HCT116 (cell line): ENCODE measurements at regions not wholly inside any gene's neighbourhood (a gene's known extent, or its start where the extent isn't known, plus 50 kb on each side); places are given as distances from the start of the nearest gene placed in this dataset.

ENCODE experiments used
- ATAC-seq: fragments of 200-7000 bp; cut with Tn5 transposase; 2 replicates; pipeline ENCODE4 v1.9.1; 2020; ENCODE audit warnings: mild to moderate bottlenecking, moderate library complexity
- BruUV-seq: library from RNA; stranded (reverse); fragments of 400-500 nt; replicated peaks from 2 replicates; lab custom pipeline; 2021; lab: Mats Ljungman, UMichigan
- CTCF ChIA-PET: fragments of 300-600 bp; sonication (Branson Sonifier 250); formaldehyde crosslinking; loops from one replicate; lab custom pipeline; 2021; ENCODE audit warnings: antibody characterized with exemption; lab: Charles Lee
- POLR2A ChIA-PET: fragments of 300-600, 350-600 bp; sonication (Branson Sonifier 250); formaldehyde crosslinking; loops from one replicate; lab custom pipeline; 2021; ENCODE audit warnings: antibody characterized with exemption; lab: Charles Lee
- RAD21 ChIA-PET, 2 experiments: fragments of 300-600 bp; sonication (Branson Sonifier 250); formaldehyde crosslinking; loops; one replicate each; lab custom pipeline; 2023; ENCODE audit warnings: low total read pairs in 2 of 2; ENCODE audit not compliant: uncharacterized antibody in 2 of 2, unreplicated experiment in 2 of 2, low non-redundant PET in 1 of 2; lab: Charles Lee
- DNase-seq: peaks from one replicate; pipeline ENCODE4 v3.0.0-alpha.2; 2010; ENCODE audit warnings: low read depth, low spot score
- H2AFZ ChIP-seq: fragments of 200-600 bp; shearing (Covaris generic), sonication (generic); 2 replicates; pipeline ENCODE4 v1.6.1; 2017; ENCODE audit warnings: low read depth, mixed run types, mixed read lengths, antibody characterized with exemption, low read length; ENCODE audit not compliant: poor library complexity, severe bottlenecking
- H3K27ac ChIP-seq: 2 replicates; pipeline ENCODE4 v1.5.1; 2012; ENCODE audit warnings: low read depth, low read length
- H3K27me3 ChIP-seq: fragments of 200-600 bp; sonication (generic); 2 replicates; pipeline ENCODE4 v1.6.1; 2016; ENCODE audit warnings: mixed run types, low read length, mixed read lengths; ENCODE audit not compliant: insufficient read depth
- H3K36me3 ChIP-seq, 2 experiments: fragments of 200-500 bp in 1 of 2; fragments of 200-600 bp in 1 of 2; sonication (Bioruptor generic) in 1 of 2; sonication (generic) in 1 of 2; 2 replicates each; pipeline versions ENCODE4 v1.5.1 to v1.6.1; 2014 to 2016; ENCODE audit warnings: low read length in 2 of 2, inconsistent platforms in 1 of 2, mixed read lengths in 1 of 2, mixed run types in 1 of 2; ENCODE audit not compliant: insufficient read depth in 2 of 2, control insufficient read depth in 1 of 2
- H3K4me1 ChIP-seq, 2 experiments: fragments of 200-600 bp in 1 of 2; sonication (generic) in 1 of 2; 2 replicates each; pipeline versions ENCODE4 v1.5.1 to v1.6.1; 2012 to 2017; ENCODE audit warnings: low read length in 2 of 2, inconsistent platforms in 1 of 2, mild to moderate bottlenecking in 1 of 2, mixed read lengths in 1 of 2, mixed run types in 1 of 2, moderate library complexity in 1 of 2; ENCODE audit not compliant: insufficient read depth in 2 of 2, control insufficient read depth in 1 of 2
- H3K4me2 ChIP-seq: fragments of 200-600 bp; sonication (generic); 2 replicates; pipeline ENCODE4 v1.6.1; 2017; ENCODE audit warnings: mixed run types, low read length, mixed read lengths
- H3K4me3 ChIP-seq, 2 experiments: fragments of 200-600 bp in 1 of 2; sonication (generic) in 1 of 2; replicated peaks in 1 of 2; 2 replicates each; pipeline ENCODE4 v1.5.1; 2011 to 2016; ENCODE audit warnings: low read length in 2 of 2, control low read depth in 1 of 2, low read depth in 1 of 2, mild to moderate bottlenecking in 1 of 2, mixed read lengths in 1 of 2, mixed run types in 1 of 2
- H3K79me2 ChIP-seq: fragments of 200-600 bp; sonication (generic); 2 replicates; pipeline ENCODE4 v1.6.1; 2017; ENCODE audit warnings: mild to moderate bottlenecking, mixed run types, low read length, moderate library complexity, mixed read lengths; ENCODE audit not compliant: insufficient read depth
- H3K9ac ChIP-seq: fragments of 200-600 bp; sonication (generic); 2 replicates; pipeline ENCODE4 v1.6.1; 2016; ENCODE audit warnings: low read length, mixed read lengths
- H3K9me2 ChIP-seq: fragments of 200-600 bp; sonication (generic), shearing (Covaris generic); 2 replicates; pipeline ENCODE4 v1.6.1; 2017; ENCODE audit warnings: mixed run types, mild to moderate bottlenecking, moderate library complexity; ENCODE audit not compliant: insufficient read depth
- H3K9me3 ChIP-seq, 2 experiments: fragments of 200-500 bp in 1 of 2; fragments of 200-600 bp in 1 of 2; sonication (Bioruptor generic) in 1 of 2; sonication (generic) in 1 of 2; 2 replicates each; pipeline ENCODE4 v1.6.1; 2014 to 2017; ENCODE audit warnings: low read length in 2 of 2, mixed read lengths in 2 of 2, inconsistent platforms in 1 of 2, low read depth in 1 of 2, mild to moderate bottlenecking in 1 of 2, mixed run types in 1 of 2, moderate library complexity in 1 of 2; ENCODE audit not compliant: control insufficient read depth in 1 of 2, insufficient read depth in 1 of 2
- H4K20me1 ChIP-seq: fragments of 200-600 bp; sonication (generic), shearing (Covaris generic); 2 replicates; pipeline ENCODE4 v1.6.1; 2017; ENCODE audit warnings: mixed run types, mild to moderate bottlenecking, moderate library complexity; ENCODE audit not compliant: insufficient read depth
- CEBPB ChIP-seq: IDR thresholded peaks from 2 replicates; pipeline ENCODE4 v1.6.1; 2012; ENCODE audit warnings: low read depth
- EGR1 ChIP-seq: IDR thresholded peaks from 2 replicates; pipeline ENCODE4 v1.6.1; 2012; ENCODE audit warnings: low read depth
- ELF1 ChIP-seq: IDR thresholded peaks from 2 replicates; pipeline ENCODE4 v1.6.1; 2012; ENCODE audit warnings: low read depth, borderline replicate concordance
- EZH2phosphoT487 ChIP-seq: fragments of 200-600 bp; IDR thresholded peaks from 2 replicates; pipeline ENCODE4 v1.6.1; 2018; ENCODE audit warnings: antibody characterized with exemption, borderline replicate concordance
- FOSL1 ChIP-seq: IDR thresholded peaks from 2 replicates; pipeline ENCODE4 v1.6.1; 2012; ENCODE audit warnings: low read depth
- JUND ChIP-seq: IDR thresholded peaks from 2 replicates; pipeline ENCODE4 v1.6.1; 2012
- POLR2AphosphoS5 ChIP-seq: IDR thresholded peaks from 2 replicates; pipeline ENCODE4 v1.6.1; 2011; ENCODE audit warnings: mild to moderate bottlenecking, low read depth, low read length, moderate library complexity
- RAD21 ChIP-seq: IDR thresholded peaks from 2 replicates; pipeline ENCODE4 v1.6.1; 2012; ENCODE audit warnings: low read depth, mild to moderate bottlenecking
- SP1 ChIP-seq: IDR thresholded peaks from 2 replicates; pipeline ENCODE4 v1.6.1; 2012; ENCODE audit warnings: low read depth
- TCF7L2 ChIP-seq: IDR thresholded peaks from 2 replicates; pipeline ENCODE4 v1.7.0; 2011; ENCODE audit warnings: borderline replicate concordance, inconsistent platforms; ENCODE audit not compliant: insufficient read depth, insufficient read length; ENCODE audit errors: extremely low read depth
- YY1 ChIP-seq: IDR thresholded peaks from 2 replicates; pipeline ENCODE4 v1.6.1; 2011; ENCODE audit warnings: low read length, low read depth, moderate library complexity, mild to moderate bottlenecking; ENCODE audit not compliant: insufficient replicate concordance; ENCODE audit errors: extremely low read depth
- ZFX ChIP-seq: fragments of 450-650 bp; IDR thresholded peaks from 2 replicates; pipeline ENCODE4 v1.6.1; 2017
- ZNF274 ChIP-seq: fragments of 200-500 bp; sonication (Bioruptor generic); IDR thresholded peaks from 2 replicates; pipeline ENCODE4 v1.6.1; 2014; ENCODE audit warnings: mild to moderate bottlenecking, low read depth, low read length, inconsistent platforms
- intact Hi-C: fragments of 100-400 bp; cut with micrococcal nuclease; formaldehyde crosslinking; loops from 2 replicates; pipeline ENCODE4 v1.10.0; 2022
- TF ChIP-seq, protein P1 (sequence below): IDR thresholded peaks from 2 replicates; pipeline ENCODE4 v1.6.1; 2012; ENCODE audit warnings: low read depth
- TF ChIP-seq, protein P2 (sequence below): IDR thresholded peaks from 2 replicates; pipeline ENCODE4 v1.6.1; 2011; ENCODE audit warnings: mild to moderate bottlenecking, low read length, moderate library complexity; ENCODE audit not compliant: insufficient replicate concordance; ENCODE audit errors: extremely low read depth
- TF ChIP-seq, protein P3 (sequence below): IDR thresholded peaks from 2 replicates; pipeline ENCODE4 v1.6.1; 2012
- TF ChIP-seq, protein P4 (sequence below), 3 experiments: fragments of 200-600 bp in 1 of 3; sonication (generic) in 1 of 3; IDR thresholded peaks in 2 of 3; conservative IDR thresholded peaks in 1 of 3; 2 replicates each; pipeline ENCODE4 v1.5.1; 2012 to 2017; ENCODE audit warnings: low read depth in 2 of 3, low read length in 2 of 3, antibody characterized with exemption in 1 of 3, borderline replicate concordance in 1 of 3, control low read depth in 1 of 3, mild to moderate bottlenecking in 1 of 3, mixed read lengths in 1 of 3, mixed run types in 1 of 3, moderate library complexity in 1 of 3; ENCODE audit not compliant: insufficient read depth in 1 of 3
- TF ChIP-seq, protein P5 (sequence below): IDR thresholded peaks from 2 replicates; pipeline ENCODE4 v1.6.1; 2012

DNA sequence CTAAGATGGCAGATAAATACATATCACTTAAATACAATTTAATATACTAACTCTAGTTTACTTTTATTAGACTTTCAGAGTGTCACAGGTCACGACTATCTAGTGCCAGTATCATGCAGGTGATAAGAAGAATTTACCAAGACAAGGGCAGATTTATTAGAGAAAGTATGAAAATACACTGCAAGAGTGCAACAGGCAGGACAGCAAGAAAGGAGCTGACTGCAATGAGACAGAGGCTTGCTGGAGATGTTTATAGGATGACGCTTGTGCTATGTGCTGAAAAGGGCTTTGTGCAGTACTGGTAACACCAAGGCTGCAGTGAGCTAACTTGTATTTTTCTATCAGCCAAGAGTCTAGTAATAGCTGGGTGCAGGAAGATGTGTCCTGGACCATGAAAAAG lies 96.7 kb upstream of the QRFPR start:
- Histone ChIP-seq H3K9me2 (no peaks in the 10 kb centered on the region), H3K9me3 (no peaks in the 10 kb centered on the region; a peak in 1 of 4 replicates), H3K4me1 (peaks cover 0 to 12% of the 10 kb centered on the region in 2 experiments; a peak in 1 of 4 replicates)
- CTCF ChIA-PET: no interaction called here
- POLR2A ChIA-PET: no interaction called here
- TF ChIP-seq RAD21: no peak
- TF ChIP-seq POLR2AphosphoS5: no peak
- TF ChIP-seq CEBPB: no peak
- TF ChIP-seq ZNF274: no peak
- TF ChIP-seq EGR1: no peak
- TF ChIP-seq, protein P1, sequence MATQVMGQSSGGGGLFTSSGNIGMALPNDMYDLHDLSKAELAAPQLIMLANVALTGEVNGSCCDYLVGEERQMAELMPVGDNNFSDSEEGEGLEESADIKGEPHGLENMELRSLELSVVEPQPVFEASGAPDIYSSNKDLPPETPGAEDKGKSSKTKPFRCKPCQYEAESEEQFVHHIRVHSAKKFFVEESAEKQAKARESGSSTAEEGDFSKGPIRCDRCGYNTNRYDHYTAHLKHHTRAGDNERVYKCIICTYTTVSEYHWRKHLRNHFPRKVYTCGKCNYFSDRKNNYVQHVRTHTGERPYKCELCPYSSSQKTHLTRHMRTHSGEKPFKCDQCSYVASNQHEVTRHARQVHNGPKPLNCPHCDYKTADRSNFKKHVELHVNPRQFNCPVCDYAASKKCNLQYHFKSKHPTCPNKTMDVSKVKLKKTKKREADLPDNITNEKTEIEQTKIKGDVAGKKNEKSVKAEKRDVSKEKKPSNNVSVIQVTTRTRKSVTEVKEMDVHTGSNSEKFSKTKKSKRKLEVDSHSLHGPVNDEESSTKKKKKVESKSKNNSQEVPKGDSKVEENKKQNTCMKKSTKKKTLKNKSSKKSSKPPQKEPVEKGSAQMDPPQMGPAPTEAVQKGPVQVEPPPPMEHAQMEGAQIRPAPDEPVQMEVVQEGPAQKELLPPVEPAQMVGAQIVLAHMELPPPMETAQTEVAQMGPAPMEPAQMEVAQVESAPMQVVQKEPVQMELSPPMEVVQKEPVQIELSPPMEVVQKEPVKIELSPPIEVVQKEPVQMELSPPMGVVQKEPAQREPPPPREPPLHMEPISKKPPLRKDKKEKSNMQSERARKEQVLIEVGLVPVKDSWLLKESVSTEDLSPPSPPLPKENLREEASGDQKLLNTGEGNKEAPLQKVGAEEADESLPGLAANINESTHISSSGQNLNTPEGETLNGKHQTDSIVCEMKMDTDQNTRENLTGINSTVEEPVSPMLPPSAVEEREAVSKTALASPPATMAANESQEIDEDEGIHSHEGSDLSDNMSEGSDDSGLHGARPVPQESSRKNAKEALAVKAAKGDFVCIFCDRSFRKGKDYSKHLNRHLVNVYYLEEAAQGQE: no peak
- TF ChIP-seq EZH2phosphoT487: no peak
- TF ChIP-seq FOSL1: no peak
- TF ChIP-seq, protein P2, sequence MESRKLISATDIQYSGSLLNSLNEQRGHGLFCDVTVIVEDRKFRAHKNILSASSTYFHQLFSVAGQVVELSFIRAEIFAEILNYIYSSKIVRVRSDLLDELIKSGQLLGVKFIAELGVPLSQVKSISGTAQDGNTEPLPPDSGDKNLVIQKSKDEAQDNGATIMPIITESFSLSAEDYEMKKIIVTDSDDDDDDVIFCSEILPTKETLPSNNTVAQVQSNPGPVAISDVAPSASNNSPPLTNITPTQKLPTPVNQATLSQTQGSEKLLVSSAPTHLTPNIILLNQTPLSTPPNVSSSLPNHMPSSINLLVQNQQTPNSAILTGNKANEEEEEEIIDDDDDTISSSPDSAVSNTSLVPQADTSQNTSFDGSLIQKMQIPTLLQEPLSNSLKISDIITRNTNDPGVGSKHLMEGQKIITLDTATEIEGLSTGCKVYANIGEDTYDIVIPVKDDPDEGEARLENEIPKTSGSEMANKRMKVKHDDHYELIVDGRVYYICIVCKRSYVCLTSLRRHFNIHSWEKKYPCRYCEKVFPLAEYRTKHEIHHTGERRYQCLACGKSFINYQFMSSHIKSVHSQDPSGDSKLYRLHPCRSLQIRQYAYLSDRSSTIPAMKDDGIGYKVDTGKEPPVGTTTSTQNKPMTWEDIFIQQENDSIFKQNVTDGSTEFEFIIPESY: no peak
- TF ChIP-seq TCF7L2: no peak
- TF ChIP-seq JUND: no peak
- no peak for TF ChIP-seq YY1
- TF ChIP-seq, protein P3, sequence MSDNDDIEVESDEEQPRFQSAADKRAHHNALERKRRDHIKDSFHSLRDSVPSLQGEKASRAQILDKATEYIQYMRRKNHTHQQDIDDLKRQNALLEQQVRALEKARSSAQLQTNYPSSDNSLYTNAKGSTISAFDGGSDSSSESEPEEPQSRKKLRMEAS: no peak
- TF ChIP-seq, protein P4, sequence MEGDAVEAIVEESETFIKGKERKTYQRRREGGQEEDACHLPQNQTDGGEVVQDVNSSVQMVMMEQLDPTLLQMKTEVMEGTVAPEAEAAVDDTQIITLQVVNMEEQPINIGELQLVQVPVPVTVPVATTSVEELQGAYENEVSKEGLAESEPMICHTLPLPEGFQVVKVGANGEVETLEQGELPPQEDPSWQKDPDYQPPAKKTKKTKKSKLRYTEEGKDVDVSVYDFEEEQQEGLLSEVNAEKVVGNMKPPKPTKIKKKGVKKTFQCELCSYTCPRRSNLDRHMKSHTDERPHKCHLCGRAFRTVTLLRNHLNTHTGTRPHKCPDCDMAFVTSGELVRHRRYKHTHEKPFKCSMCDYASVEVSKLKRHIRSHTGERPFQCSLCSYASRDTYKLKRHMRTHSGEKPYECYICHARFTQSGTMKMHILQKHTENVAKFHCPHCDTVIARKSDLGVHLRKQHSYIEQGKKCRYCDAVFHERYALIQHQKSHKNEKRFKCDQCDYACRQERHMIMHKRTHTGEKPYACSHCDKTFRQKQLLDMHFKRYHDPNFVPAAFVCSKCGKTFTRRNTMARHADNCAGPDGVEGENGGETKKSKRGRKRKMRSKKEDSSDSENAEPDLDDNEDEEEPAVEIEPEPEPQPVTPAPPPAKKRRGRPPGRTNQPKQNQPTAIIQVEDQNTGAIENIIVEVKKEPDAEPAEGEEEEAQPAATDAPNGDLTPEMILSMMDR (IDR thresholded peaks at IDR 0.05 in 2 of 3, conservative IDR thresholded peaks at IDR 0.05 in 1 of 3; ENCODE audit: borderline replicate concordance in 1 of 3, insufficient read depth in 1 of 3, low read depth in 2 of 3, low read length in 2 of 3): no peak
- TF ChIP-seq, protein P5, sequence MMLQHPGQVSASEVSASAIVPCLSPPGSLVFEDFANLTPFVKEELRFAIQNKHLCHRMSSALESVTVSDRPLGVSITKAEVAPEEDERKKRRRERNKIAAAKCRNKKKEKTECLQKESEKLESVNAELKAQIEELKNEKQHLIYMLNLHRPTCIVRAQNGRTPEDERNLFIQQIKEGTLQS: no peak
- no peak for TF ChIP-seq SP1
- TF ChIP-seq ZFX: no peak
- TF ChIP-seq ELF1: no peak
- TF ChIP-seq, all 23 proteins: peak for 0
- no peak overlapping the region for H3K27ac ChIP-seq
- no peak overlapping the region for H2AFZ ChIP-seq
- no peak overlapping the region for H3K9ac ChIP-seq
- H3K79me2 ChIP-seq: no peaks in the 10 kb centered on the region
- BruUV-seq: no TSS peak
- ATAC-seq (no peak), DNase-seq (no peak)
- H3K36me3 ChIP-seq: no peaks in the 10 kb centered on the region
- no peak overlapping the region for H3K4me3 ChIP-seq
- RAD21 ChIA-PET: no interaction called here
- no peaks in the 10 kb centered on the region for H3K27me3 ChIP-seq
- no peaks in the 10 kb centered on the region for H4K20me1 ChIP-seq
- intact Hi-C loops: no loop called here
- no peak overlapping the region for H3K4me2 ChIP-seq
